Bronchial epithelial cell (primary cell): ENCODE measurements at regions not wholly inside any gene's neighbourhood (a gene's known extent, or its start where the extent isn't known, plus 50 kb on each side); places are given as distances from the start of the nearest gene placed in this dataset.

Source experiments
- DNase-seq: peaks from one replicate; pipeline ENCODE4 v3.0.0-alpha.2; 2010; ENCODE audit warnings: low read depth
- FAIRE-seq: peaks from 2 replicates; lab custom pipeline; 2011; peaks lifted over from hg19 to GRCh38; lab: Jason Lieb, UNC
- H3K27me3 ChIP-seq: 2 replicates; pipeline ENCODE4 v1.5.1; 2011; ENCODE audit warnings: low read length; ENCODE audit not compliant: control insufficient read depth, insufficient read depth
- H3K36me3 ChIP-seq: 2 replicates; pipeline ENCODE4 v1.5.1; 2011; ENCODE audit warnings: low read length; ENCODE audit not compliant: control insufficient read depth, insufficient read depth
- H3K4me3 ChIP-seq: 2 replicates; pipeline ENCODE4 v1.5.1; 2011; ENCODE audit warnings: mild to moderate bottlenecking, low read depth, low read length, control low read depth
- CTCF ChIP-seq: IDR thresholded peaks from 2 replicates; pipeline ENCODE4 v1.5.1; 2011; ENCODE audit warnings: mild to moderate bottlenecking, moderate library complexity, low read length, control low read depth, inconsistent platforms; ENCODE audit not compliant: insufficient read depth, severe bottlenecking

- DNase-seq (no peak), FAIRE-seq (no peak)
Observed at GRCh38 chr20:19041787-19042186, 170.7 kb upstream of the SLC24A3 start.

GRCh38 chr20:19045371-19045770 is 167.1 kb upstream of the SLC24A3 start:
- no peak for FAIRE-seq
- H3K36me3 ChIP-seq = no peaks in the 10 kb centered on the region
- TF ChIP-seq CTCF = no peak
- no peak for DNase-seq
- H3K27me3 ChIP-seq = no peaks in the 10 kb centered on the region
- no peak overlapping the region for H3K4me3 ChIP-seq

More at GRCh38 chr20:19041787-19042186, 170.7 kb upstream of the SLC24A3 start:
- no peak for TF ChIP-seq CTCF
- Histone ChIP-seq H3K4me3 (no peak overlapping the region), H3K27me3 (no peaks in the 10 kb centered on the region), H3K36me3 (no peaks in the 10 kb centered on the region)

GRCh38 chr20:19047040-19047950 is 165.1 kb upstream of the SLC24A3 start:
- FAIRE-seq (peak; percentile 84), DNase-seq (peak; percentile 91)
- no peaks in the 10 kb centered on the region for H3K27me3 ChIP-seq
- no peaks in the 10 kb centered on the region for H3K36me3 ChIP-seq
- TF ChIP-seq CTCF = no peak
- H3K4me3 ChIP-seq = no peak overlapping the region

- FAIRE-seq = peak; percentile 7
- Histone ChIP-seq H3K4me3 (no peak overlapping the region), H3K27me3 (no peaks in the 10 kb centered on the region), H3K36me3 (no peaks in the 10 kb centered on the region)
- no peak for TF ChIP-seq CTCF
- no peak for DNase-seq
Observed at GRCh38 chr20:19047951-19048296, 164.5 kb upstream of the SLC24A3 start.

- Histone ChIP-seq H3K4me3 (no peak overlapping the region), H3K27me3 (no peaks in the 10 kb centered on the region), H3K36me3 (no peaks in the 10 kb centered on the region)
- DNase-seq = no peak
- no peak for TF ChIP-seq CTCF
- FAIRE-seq = no peak
Observed at GRCh38 chr20:19048995-19049501, 163.4 kb upstream of the SLC24A3 start.
